ENCODE measurements at regions not wholly inside any gene's neighbourhood (a gene's known extent, or its start where the extent isn't known, plus 50 kb on each side); places are given as distances from the start of the nearest gene placed in this dataset.

GRCh38 chr2:155099784-155100183, 401.3 kb downstream of the KCNJ3 start:
- H3K4me1 ChIP-seq (replicated peaks in 1 of 4; ENCODE audit: control insufficient read depth in 3 of 4, insufficient read depth in 4 of 4, low read length in 3 of 4): peaks cover 0 to 4% (median 2%) of the 10 kb centered on the region in 4 experiments; a peak in 3 of 7 replicates
- H3K14ac ChIP-seq (ENCODE audit: insufficient read length): no peak overlapping the region
- peaks cover 7 to 13% of the 10 kb centered on the region in 2 experiments; a peak in 3 of 4 replicates for H3K9me3 ChIP-seq (ENCODE audit: insufficient read depth in 2 of 2, low read depth in 1 of 2, low read length in 1 of 2)
- no peak overlapping the region for H3K18ac ChIP-seq (ENCODE audit: extremely low read depth, low read length)
- DNase-seq (ENCODE audit: low read depth in 1 of 2, low spot score in 2 of 2): peak in 1 of 2 experiments; percentile 56
- TF ChIP-seq NANOG (IDR thresholded peaks at IDR 0.05; ENCODE audit: insufficient read depth, low read depth, low read length, poor library complexity, severe bottlenecking) (no peak), RBBP5 (IDR thresholded peaks at IDR 0.05; ENCODE audit: borderline replicate concordance, low read depth, low read length) (no peak), ZNF274 (IDR thresholded peaks at IDR 0.05; ENCODE audit: borderline replicate concordance, extremely low read depth, low read length) (no peak), CHD2 (IDR thresholded peaks at IDR 0.05; ENCODE audit: low read length) (no peak), EZH2 (IDR thresholded peaks at IDR 0.05; ENCODE audit: low read depth, low read length, severe bottlenecking) (no peak)
- POLR2A ChIA-PET (ENCODE audit: partially characterized antibody): no interaction called here
- no peak overlapping the region for H4K91ac ChIP-seq (replicated peaks; ENCODE audit: insufficient read length, low read length)
- no peaks in the 10 kb centered on the region for H3K79me2 ChIP-seq (ENCODE audit: control insufficient read depth in 1 of 2, insufficient read depth in 2 of 2, low read length in 2 of 2)
- H3K4me3 ChIP-seq (ENCODE audit: extremely low read depth in 1 of 4, insufficient read depth in 2 of 4, low read depth in 3 of 4, low read length in 4 of 4): no peak overlapping the region
- 80% methylated on average over 1 of the region's 1 CpG; no CpG with 5 or more reads in 1 of the 2 experiments for WGBS, 2 experiments (ENCODE audit: extremely low coverage in 1 of 2, insufficient coverage in 1 of 2, insufficient read length in 1 of 2, insufficient replicate concordance in 2 of 2, low coverage in 1 of 2, low lambda C conversion rate in 2 of 2, missing lambda C conversion rate in 1 of 2)
- no peak overlapping the region for H2AK5ac ChIP-seq (ENCODE audit: low read depth, low read length)
- H3K23me2 ChIP-seq (ENCODE audit: low read depth, low read length): no peaks in the 10 kb centered on the region
- no peaks in the 10 kb centered on the region for H3K36me3 ChIP-seq (ENCODE audit: control insufficient read depth in 2 of 4, insufficient read depth in 4 of 4, low read length in 3 of 4)
- no peak overlapping the region for H3K9ac ChIP-seq (replicated peaks in 1 of 4; ENCODE audit: extremely low read depth in 1 of 4, low read depth in 3 of 4, low read length in 3 of 4)
- no peak overlapping the region; the same call in 1 of the 2 replicates for H4K8ac ChIP-seq (ENCODE audit: extremely low read depth, insufficient read depth, low read length)
- H4K5ac ChIP-seq (ENCODE audit: insufficient read length, low read depth, low read length): no peak overlapping the region
- H3K23ac ChIP-seq (ENCODE audit: insufficient read length): no peak overlapping the region
- H3K56ac ChIP-seq (replicated peaks; ENCODE audit: insufficient read length, low read depth, low read length): no peak overlapping the region
- H3K4ac ChIP-seq (replicated peaks; ENCODE audit: insufficient read length, low read depth, low read length): peak overlapping the region; percentile 94
- no peak for FAIRE-seq
- H2BK5ac ChIP-seq (ENCODE audit: low read depth, low read length): no peak overlapping the region
- no peaks in the 10 kb centered on the region for H4K20me1 ChIP-seq (replicated peaks in 1 of 2; ENCODE audit: control insufficient read depth in 1 of 2, insufficient read depth in 2 of 2, low read length in 2 of 2)
- H2BK120ac ChIP-seq (replicated peaks; ENCODE audit: low read depth, low read length): no peak overlapping the region
- CTCF ChIA-PET (ENCODE audit: partially characterized antibody): no interaction called here
- H3K4me2 ChIP-seq (ENCODE audit: insufficient read depth in 1 of 2, low read depth in 2 of 2, low read length in 2 of 2): no peak overlapping the region
- H2BK12ac ChIP-seq (ENCODE audit: low read depth, low read length): peak overlapping the region; percentile 75; the same call in 1 of the 2 replicates
- H3K27me3 ChIP-seq (replicated peaks in 1 of 4; ENCODE audit: control insufficient read depth in 3 of 4, extremely low read depth in 1 of 4, insufficient read depth in 3 of 4, low read length in 3 of 4): no peaks in the 10 kb centered on the region
- H3K79me1 ChIP-seq (ENCODE audit: low read depth, low read length): no peaks in the 10 kb centered on the region
- H2AFZ ChIP-seq (ENCODE audit: low read length): peak overlapping the region; percentile 27; the same call in 1 of the 2 replicates
- no peak overlapping the region for H3K27ac ChIP-seq (ENCODE audit: low read depth, low read length)
- H2BK20ac ChIP-seq (ENCODE audit: low read length): 0 out of 2 replicates have a peak overlapping the region, but pooled peaks have one; percentile 18
- no peak overlapping the region for H2BK15ac ChIP-seq (ENCODE audit: low read length)

All from H1 (cell line).